Activated CD8-positive, alpha-beta memory T cell treated with anti-CD3 and anti-CD28 coated beads, Interleukin-2, amount 50 U/mL, for 48 hours (primary cell): ENCODE measurements at regions not wholly inside any gene's neighbourhood (a gene's known extent, or its start where the extent isn't known, plus 50 kb on each side); places are given as distances from the start of the nearest gene placed in this dataset.

Source experiments
- DNase-seq: peaks from one replicate; pipeline ENCODE4 v3.0.0-alpha.2; 2020

DNA sequence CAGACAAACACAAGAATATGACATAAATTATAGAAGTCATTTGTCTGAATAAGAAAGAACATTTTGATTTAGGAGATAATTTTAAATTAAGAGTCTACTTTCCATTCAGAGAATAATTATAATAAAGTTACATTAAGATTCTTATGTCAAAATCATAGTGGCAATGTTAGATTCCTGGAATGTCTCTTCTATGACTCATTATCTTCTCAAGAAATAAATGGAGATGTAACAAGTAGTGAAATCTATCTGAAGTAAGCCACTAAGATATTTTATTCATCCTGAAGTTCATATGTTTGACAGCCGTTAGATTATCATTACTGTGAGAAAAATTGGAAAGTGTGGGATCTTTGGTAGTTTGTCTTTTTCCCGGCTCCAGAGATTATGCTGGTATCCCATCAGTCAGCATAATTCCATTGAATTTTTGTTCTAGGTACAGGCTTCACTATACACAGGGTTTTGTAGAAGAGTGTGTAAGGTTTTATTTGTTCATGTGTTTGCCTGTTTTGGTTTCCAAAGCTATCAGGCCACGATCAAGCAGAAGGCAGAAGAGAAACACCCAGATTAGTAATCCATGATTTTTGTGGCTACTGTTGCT is 1246.6 kb upstream of the LRRTM1 start:
- no peak for DNase-seq

DNA sequence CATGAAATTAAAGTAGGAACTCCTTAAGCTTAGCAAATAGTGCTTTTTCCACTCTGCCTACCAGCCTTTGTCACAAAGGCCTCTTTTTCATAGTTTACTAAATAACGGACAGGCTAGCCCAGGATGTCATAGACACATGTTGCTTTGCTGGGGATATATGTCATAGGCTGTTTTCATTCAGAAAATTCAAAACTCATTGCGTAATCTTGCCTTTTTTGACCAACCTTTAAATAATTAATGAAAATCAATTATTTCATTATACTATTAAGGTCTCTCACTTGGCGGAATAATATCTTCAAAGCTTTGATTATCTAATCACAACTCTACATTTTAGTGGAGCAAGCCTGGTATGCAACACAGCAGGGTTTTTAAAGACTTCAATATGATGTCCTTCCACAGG is 1245.7 kb upstream of the LRRTM1 start:
- no peak for DNase-seq

DNA sequence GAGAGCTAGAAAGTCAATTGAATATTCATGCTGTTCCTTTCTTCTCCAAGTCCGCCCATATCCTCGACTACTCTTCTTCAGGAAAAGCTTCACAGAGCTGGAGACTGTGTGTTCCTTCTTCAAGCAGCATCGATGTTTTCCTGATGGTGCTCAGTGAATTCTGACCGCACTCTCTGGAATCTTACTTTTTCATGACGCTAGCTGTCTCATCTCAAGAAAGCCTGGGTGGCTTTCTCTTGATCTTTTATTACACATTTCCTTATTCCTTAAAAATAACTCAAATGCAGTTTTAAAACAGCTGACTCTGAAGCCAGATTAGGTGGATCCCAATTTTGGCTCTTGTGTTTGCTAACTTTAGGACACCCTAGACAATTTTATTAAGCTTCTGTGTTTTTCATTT is 1245.1 kb upstream of the LRRTM1 start:
- no peak for DNase-seq

DNA sequence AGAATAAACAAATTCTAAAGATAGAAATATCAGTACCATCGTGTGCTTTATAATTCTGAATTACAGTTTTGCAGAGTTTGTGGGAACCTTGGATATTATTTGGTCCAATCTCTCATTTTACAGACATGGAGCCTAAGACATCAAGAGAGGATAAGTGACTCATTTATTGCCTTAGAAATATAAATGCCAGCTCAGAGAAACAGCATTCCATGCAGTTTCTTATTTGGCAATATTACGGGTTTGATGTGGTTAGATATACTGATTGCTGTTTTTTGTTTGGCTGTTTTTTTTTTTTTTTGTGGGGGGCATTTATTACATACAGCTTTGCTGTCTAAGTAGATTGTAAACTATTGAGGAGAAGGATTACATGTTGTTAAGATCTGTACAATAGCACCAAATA is 1241.1 kb upstream of the LRRTM1 start:
- DNase-seq = no peak

DNA sequence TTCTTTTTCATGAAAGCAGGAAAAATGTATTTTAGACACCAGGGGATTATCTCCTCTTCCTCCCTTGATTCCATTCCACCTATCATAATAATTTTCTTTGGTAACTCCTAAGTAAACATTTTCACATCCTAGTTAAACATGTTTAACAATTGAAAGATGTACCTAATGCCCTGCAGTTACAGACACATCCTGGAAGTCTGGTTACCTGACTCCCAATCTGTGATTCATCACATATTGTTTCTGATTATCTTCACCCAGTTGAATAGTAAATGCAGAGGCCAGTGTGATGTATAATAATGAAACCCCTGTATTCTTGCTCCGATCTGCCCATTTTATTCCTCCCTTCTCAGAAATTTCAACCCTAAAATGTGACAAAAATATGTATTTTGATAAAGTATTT is 1237.6 kb upstream of the LRRTM1 start:
- no peak for DNase-seq

DNA sequence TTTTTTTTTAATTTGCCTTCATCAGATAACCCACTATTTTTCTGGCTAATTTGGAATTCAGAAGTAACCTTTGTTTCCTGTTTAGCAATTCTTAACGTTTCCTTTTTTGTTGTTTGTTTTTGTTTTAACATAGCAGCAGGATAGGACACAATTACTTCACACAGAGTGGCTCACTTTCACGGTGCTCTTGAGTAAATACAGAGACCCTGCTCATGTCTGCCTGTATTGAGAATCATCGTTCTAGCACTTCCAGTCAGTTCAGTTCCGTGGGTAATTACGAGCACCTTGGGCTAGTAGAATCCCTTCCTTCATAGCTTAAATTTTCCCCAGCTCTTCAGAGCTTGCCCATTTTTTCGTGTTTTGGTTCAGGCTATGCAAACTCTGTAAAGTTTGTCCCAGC is 1225.4 kb upstream of the LRRTM1 start:
- no peak for DNase-seq

DNA sequence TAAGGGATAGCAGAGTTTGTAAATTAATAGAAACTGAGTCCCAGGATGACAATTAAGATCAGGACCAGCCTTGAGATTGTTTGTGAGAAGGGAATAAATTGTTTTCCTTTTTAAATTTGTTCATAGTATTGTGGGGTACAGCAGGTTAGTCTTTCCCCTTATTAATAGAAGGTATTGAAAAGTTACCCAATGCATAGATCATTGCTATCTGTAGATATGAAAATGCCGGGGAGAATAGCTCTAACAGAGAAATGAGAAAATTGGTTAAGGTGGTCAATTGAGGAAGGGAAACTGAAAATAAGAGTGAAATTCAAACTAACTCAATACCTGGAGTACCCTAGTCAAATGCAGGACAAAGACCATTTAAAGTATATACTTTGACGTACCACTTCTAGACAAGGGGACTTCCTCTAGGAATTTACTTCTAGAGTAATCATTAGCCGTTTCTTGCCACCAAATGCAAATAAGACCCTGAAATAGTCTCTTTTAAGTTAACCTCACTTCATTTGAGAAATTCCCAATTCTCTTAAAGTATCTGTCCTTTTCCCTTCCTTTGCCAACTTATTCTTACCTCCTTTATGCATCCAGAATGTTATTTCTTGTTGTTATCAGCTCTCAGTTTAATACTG is 1224.4 kb upstream of the LRRTM1 start:
- DNase-seq = no peak

DNA sequence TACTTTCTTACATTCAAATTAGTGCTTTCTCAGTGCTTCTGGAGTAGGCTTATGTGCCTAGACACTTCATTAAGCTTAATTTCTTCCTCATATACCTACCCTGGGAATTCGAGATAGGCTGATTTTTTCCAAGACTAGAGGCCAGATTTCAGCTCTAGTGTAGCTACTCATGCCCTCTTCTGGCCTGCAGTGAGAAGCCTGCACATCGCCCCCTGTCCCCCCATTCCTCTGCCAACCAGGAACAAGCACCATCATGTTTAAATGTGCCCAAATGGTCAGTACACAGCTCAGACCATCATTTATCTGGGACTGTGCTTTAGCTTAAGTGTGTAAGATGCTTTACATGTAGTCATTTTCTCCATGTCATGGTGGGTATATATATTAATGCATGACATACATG is 1218.8 kb upstream of the LRRTM1 start:
- DNase-seq = no peak

DNA sequence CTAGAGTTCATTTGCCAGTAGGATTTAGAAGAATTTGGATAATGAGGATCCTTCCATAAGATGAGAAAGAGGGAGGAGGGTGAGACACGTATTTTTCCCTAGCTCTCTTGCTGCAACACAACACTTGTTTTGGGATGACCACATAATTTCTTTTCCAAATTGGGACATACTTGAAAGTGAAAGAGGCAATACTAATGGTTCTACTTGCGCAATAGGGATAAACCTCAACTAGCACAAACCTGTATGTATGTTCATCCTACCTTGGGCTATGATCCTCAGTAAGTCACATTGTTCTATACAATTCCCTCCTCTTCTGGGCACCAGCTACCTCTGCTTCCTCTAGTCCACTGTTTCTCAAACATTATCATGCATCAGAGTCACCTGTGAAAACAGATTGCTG is 1208.8 kb upstream of the LRRTM1 start:
- DNase-seq = no peak

DNA sequence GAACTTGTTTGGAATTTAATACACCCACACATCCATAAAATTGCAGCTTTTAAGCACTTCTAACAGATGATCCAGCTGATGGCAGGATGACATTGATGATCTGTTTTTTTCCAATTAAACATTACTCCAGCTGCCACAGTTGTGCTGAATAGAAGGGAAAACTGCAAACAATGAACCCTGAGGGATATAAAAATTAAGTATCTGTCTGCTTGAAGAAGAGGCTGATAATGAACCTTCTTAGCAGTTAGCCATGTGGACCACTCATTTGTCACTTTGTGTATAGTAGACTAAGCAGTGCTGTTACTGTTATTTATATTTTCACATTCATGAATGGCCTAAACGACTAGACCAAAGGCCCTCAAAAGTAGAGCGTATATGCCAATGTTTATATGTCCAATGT is 1201.0 kb upstream of the LRRTM1 start:
- DNase-seq = no peak

DNA sequence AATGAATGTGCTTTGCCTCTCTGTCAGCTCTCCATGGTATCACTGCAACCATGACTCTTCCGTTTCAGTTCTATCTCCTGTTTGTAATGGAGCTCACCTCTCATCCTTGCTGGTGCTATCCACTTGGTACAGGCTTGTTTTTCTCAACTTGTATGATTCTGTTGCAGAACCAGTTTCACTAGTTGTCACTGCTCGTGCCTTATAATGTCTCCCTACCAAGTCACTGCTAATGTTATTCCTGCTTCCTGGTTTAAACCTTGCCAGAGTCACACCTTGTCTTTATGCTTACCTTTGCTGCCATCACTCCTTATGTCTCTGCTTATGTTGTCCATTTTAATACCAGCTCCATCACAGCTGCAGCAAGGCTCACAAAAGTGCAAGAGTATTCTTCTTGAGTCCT is 1191.0 kb upstream of the LRRTM1 start:
- DNase-seq = no peak

DNA sequence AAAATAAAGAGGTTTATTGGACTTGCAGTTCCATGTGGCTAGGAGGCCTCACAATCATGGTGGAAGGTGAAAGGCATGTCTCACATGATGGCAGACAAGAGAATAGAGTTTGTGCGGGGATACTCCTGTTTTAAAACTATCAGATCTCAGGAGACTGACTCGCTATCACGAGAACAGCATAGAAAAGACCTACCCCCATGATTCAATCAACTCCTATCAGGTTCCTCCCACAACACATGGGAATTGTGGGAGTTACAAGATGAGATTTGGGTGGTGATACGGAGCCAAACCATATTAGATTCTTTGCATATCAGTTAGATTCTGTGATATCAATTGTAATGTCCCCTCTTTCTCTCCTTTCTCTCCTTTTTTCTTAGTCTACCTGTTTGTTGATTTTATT is 1178.7 kb upstream of the LRRTM1 start:
- no peak for DNase-seq

DNA sequence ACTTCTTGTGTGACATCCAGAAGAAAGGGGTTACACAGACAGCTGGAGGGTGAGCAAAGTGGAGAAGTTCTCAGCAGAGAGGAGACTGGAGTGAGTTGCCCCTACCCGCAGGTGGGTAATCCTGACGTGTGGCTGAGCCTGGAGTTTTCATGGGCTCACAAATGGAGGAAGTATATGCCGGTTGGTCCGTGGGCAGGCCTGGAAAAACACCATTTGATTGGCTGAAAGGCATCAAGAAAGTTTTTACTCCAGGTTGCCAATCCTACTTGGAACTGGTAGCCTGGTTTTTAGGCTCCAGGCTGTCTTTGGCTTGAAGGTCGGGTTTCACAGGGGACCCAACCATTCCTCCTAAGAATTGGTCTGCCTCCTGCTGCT is 1177.4 kb upstream of the LRRTM1 start:
- no peak for DNase-seq

DNA sequence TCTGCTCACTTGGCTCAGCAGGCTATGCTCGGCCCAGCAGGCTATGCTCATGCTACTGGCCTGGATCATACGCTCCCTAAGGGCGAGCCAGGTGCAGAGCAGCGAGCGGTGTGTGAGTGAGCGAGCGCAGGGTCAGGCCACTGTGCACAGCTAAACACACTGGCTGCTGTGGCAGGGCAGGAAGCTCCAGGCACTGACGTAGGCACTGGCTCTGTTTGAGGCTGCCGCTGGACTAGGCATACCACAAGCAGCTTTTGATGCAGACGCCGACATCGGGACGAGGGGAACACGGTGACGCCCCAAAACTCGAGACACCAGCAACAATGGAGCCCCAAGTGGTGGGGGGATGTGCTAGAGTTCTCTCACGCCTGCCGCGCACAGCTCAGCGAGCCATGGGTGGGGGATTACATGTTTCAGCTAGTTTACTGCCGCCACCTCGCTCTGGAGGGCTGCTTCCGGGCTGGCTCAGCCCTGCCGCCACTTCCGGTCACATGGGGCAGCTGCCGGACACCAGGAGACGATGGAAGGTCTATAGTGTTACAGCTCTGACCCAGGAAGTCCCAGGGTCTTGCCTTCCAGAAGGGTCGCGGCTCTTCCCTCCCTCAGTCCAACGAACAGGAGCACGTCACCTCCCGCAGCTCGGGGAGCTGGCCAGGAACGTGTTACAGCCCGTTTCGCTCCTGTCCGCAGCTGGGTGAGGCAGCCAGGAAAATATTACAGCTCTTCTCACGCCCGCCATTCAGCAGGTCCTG is 1176.9 kb upstream of the LRRTM1 start:
- DNase-seq = no peak

DNA sequence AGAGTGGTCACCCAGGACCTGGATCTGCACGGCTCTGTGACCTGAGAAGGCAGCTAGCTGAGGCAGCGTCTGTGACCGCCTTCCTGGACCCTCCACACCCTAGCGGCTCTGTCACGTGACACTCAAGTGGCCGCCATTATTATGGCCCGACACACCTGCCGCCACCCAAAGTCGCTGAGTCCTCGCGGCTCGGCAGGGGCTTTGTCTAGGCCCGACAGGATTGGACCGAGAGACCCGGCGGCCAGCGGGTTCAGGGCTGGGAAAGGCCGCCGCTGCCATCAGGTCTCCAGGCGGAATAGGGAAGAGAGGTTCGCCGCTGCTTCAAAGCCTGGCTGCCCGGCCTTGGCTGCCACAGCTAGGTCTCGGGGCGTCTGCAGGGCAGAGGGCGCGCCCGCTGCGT is 1162.5 kb upstream of the LRRTM1 start:
- DNase-seq = no peak

DNA sequence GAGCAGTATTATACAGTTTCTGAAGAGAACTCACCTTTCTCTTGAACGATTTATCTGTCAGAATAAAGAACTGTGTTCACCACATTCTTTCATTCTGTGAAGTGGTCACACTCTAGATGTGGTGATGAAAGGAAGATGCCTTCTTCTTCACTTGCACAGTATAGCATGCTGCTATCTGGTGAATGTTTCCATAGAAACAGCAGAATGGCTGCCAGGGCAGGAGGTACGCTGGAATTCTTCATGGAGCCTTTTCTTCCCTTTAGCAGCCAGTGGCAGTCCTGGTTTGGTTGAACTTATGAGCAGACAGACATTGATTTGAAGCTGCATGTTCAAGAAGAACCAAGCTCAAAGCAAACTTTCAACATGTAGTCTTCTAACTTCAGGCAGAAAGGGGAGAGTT is 1157.9 kb upstream of the LRRTM1 start:
- DNase-seq = no peak

DNA sequence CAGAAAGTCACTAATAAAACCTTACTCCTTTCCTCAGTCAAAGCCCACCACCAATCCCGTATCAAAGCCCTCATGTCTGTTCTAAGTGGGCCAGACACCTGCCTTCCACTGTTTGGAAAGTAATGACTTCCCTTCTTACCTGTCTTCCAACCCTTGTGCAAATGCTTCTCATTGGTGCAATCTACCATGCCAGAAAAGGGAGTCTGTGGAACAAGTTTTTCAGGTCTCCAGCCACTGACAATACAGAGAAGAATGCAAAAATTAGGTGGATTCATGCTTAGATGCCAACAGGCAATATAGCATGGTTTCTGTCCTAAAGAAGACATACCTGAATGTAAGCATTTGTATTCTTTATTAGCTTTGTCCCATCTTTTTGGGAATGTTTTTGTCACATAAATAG is 1140.6 kb upstream of the LRRTM1 start:
- no peak for DNase-seq

DNA sequence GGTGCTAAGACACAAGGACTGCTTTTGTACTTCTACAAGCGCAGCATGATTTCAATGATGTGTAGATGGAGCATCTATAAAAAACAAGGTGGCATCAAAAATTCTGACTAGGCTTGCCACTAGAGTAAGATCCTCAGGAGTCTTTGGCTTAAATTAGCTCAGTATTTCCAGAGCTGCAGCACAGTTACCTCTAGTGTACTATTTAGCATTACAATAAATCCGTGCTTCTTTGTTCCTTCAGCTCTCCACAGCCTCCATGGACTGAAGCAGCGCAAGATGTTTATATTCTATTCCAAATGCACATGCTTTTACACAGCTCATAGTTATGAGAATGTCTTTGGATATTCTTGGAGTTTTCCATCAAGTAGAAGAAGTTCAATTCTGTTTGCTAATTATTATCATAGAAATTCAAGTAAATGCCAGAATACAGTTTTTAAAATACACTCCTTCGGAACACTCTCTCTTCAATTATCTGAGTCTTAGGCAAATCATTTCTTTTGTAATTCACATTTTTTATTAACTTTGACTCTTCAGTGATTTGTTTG is 1133.0 kb upstream of the LRRTM1 start:
- DNase-seq = no peak

DNA sequence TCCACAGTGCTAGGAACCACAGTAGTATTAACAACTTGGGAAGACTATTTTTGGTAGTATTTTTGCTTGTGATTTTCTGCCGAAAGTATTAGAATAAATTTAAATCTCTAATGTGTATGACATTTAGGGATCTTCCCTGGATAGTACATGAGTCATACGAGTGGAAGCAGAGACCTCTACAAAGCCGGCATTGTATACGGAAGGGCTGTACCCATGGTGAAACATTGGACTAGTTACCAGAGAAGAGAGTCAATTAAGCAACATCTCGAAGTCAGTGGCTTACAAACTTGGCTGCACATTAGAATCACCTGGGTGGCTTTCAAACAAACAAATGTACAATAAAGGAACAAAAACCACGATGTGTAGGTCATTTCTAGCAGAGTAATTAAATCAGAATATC is 1131.7 kb upstream of the LRRTM1 start:
- DNase-seq = no peak

DNA sequence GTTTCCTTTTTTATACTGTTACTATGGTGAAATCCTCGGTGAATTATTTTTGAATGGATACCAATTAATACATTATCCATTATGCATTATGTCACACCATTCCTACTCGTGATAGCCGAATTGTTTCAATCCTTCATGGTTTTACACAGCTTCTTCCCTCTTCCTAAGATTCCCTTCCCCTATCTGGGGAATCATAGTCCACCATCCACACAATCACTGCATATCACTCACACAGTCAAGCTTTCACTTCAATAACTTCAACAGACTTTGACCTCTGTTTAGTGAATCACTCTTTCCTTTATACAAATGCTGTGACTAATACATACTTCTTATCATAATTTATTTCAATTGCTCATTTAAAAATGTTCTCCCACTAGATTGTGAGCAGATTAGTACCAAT is 1108.1 kb upstream of the LRRTM1 start:
- DNase-seq = no peak

DNA sequence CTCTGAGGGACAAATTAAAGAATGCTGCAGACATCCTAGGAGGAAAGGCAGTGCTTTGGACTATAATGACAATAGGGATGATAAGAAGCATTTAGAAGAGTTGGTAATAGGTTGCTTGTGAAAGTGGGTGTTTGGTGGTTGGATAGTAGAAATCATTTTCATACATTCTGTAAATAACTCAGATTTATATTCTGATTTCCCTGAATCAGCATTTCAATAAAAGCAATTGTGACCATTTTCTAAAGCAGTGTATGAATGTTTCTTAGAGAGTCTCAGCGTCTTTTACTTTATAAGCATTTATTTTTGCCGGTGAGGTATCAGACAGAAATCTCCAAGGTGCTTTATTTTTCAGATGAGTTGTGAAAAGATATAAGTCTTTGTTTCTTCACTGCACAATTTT is 1099.0 kb upstream of the LRRTM1 start:
- no peak for DNase-seq

DNA sequence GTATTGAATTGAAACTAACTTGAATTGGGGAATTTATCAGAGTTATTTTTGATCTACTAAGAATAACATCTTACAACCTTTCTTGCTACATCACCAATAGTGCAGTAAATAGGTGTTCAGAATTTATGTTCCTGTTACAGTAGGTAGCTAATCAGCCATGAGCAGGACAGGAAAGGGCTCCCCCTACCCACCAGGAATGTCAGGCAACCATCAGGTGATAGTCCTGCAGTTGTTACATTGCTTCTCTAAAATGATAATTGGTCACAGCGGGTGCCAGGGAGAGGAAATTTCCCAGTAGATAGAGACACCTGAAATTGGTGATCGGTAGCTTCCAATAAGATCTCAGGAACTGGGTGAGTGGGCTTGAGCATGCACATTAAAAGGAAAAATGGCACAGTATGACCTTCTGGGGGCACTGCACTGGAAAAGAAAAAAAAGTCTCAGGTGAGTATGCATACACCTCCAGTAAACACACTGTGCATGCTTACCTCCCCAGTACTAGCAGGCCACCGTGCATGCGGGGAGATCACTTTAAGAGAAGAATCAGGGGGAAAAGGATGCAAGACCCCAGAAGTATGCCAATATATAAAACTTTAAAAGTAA is 1092.0 kb upstream of the LRRTM1 start:
- no peak for DNase-seq

DNA sequence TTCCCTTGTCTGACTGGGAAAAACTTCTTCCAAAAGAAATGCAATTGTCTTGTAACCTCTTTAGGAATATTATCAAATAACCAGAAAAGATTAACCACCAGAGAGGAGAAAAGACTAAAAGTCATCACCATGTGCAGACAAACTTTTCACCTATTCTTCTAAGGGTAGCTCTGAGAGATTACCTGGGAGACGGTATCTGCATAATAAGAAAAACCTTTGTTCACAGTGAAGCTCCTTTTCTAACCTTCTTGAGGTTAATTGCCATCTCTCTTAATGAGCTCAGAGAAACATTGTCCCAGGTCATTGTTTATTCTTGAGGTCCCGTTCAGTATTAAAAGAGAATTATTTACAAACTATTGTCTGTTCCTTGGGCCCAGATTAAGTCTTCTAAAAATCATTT is 1091.2 kb upstream of the LRRTM1 start:
- no peak for DNase-seq

DNA sequence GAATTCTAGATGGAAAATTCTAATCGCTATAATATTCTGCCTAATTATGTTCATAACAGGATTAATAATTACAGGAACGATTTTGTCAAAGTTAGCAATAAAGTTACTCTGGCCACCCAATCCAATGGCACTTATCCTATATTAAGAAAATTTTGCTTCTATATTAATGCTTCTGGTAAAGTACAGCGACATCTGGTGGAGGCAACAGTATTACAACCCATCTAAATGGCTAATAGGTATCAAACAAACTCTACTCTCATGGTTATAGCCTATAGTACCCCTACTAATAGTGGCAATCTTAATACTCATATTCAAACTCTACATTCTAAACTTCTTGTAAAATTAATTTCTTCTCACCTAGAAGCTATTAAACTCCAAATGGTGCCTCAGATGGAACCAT is 1084.7 kb upstream of the LRRTM1 start:
- no peak for DNase-seq
